Keratinocyte (primary cell): ENCODE measurements at regions not wholly inside any gene's neighbourhood (a gene's known extent, or its start where the extent isn't known, plus 50 kb on each side); places are given as distances from the start of the nearest gene placed in this dataset.

Experiments
- DNase-seq: peaks from one replicate; pipeline ENCODE4 v3.0.0-alpha.2; 2011; ENCODE audit warnings: low read depth, missing footprints, low spot score
- FAIRE-seq: peaks from 2 replicates; lab custom pipeline; 2011; peaks lifted over from hg19 to GRCh38; lab: Jason Lieb, UNC
- H2AFZ ChIP-seq: 2 replicates; pipeline ENCODE4 v1.6.0; 2012; ENCODE audit warnings: low read length, control low read depth, inconsistent platforms; ENCODE audit not compliant: control insufficient read depth
- H3K27ac ChIP-seq: 2 replicates; pipeline ENCODE4 v1.5.1; 2011; ENCODE audit warnings: low read length; ENCODE audit not compliant: control insufficient read depth, insufficient read depth
- H3K27me3 ChIP-seq: 3 replicates; pipeline ENCODE4 v1.6.0; 2011; ENCODE audit warnings: low read length; ENCODE audit not compliant: control insufficient read depth, insufficient read depth; ENCODE audit errors: extremely low read depth
- H3K36me3 ChIP-seq, 2 experiments: 2 replicates in 1 of 2; 3 replicates in 1 of 2; pipeline ENCODE4 v1.5.1; 2011; ENCODE audit warnings: low read length in 2 of 2, mild to moderate bottlenecking in 1 of 2; ENCODE audit not compliant: control insufficient read depth in 2 of 2, insufficient read depth in 2 of 2; ENCODE audit errors: extremely low read depth in 1 of 2
- H3K4me1 ChIP-seq: 3 replicates; pipeline ENCODE4 v1.5.1; 2011; ENCODE audit warnings: low read length; ENCODE audit not compliant: control insufficient read depth, insufficient read depth; ENCODE audit errors: extremely low read depth
- H3K4me2 ChIP-seq: 3 replicates; pipeline ENCODE4 v1.6.0; 2011; ENCODE audit warnings: low read depth, low read length; ENCODE audit not compliant: control insufficient read depth, insufficient read depth; ENCODE audit errors: extremely low read depth
- H3K4me3 ChIP-seq, 3 experiments: fragments of 200-600 bp in 1 of 3; sonication (generic) in 1 of 3; 2 replicates in 2 of 3; 3 replicates in 1 of 3; pipeline ENCODE4 v1.5.1; 2011 to 2016; ENCODE audit warnings: low read length in 3 of 3, mild to moderate bottlenecking in 3 of 3, control low read depth in 2 of 3, inconsistent platforms in 1 of 3, low read depth in 1 of 3, mixed read lengths in 1 of 3, mixed run types in 1 of 3, moderate library complexity in 1 of 3; ENCODE audit not compliant: control insufficient read depth in 2 of 3, insufficient read depth in 2 of 3; ENCODE audit errors: extremely low read depth in 1 of 3
- H3K79me2 ChIP-seq: 2 replicates; pipeline ENCODE4 v1.6.0; 2012; ENCODE audit warnings: low read length; ENCODE audit not compliant: control insufficient read depth, insufficient read depth
- H3K9ac ChIP-seq: 3 replicates; pipeline ENCODE4 v1.6.0; 2011; ENCODE audit warnings: low read length; ENCODE audit not compliant: control insufficient read depth, insufficient read depth; ENCODE audit errors: extremely low read depth
- H3K9me1 ChIP-seq: 3 replicates; pipeline ENCODE4 v1.6.0; 2011; ENCODE audit warnings: low read length; ENCODE audit not compliant: control insufficient read depth, insufficient read depth; ENCODE audit errors: extremely low read depth
- H3K9me3 ChIP-seq: 2 replicates; pipeline ENCODE4 v1.5.1; 2012; ENCODE audit warnings: low read depth, low read length; ENCODE audit not compliant: control insufficient read depth
- H4K20me1 ChIP-seq: 3 replicates; pipeline ENCODE4 v1.6.0; 2011; ENCODE audit warnings: low read length; ENCODE audit not compliant: control insufficient read depth, insufficient read depth; ENCODE audit errors: extremely low read depth
- CTCF ChIP-seq, 3 experiments: IDR thresholded peaks in 1 of 3; conservative IDR thresholded peaks in 1 of 3; optimal IDR thresholded peaks in 1 of 3; 2 replicates in 2 of 3; 3 replicates in 1 of 3; pipeline versions ENCODE3 to v1.5.1; 2011; ENCODE audit warnings: low read length in 3 of 3, mild to moderate bottlenecking in 3 of 3, moderate library complexity in 2 of 3, control low read depth in 1 of 3, inconsistent platforms in 1 of 3; ENCODE audit not compliant: insufficient read depth in 2 of 3; ENCODE audit errors: extremely low read depth in 1 of 3
- EZH2 ChIP-seq: IDR thresholded peaks from one replicate; pipeline ENCODE4 v1.6.1; 2012; ENCODE audit warnings: inconsistent platforms, mild to moderate bottlenecking, low read length, moderate library complexity
- dilution Hi-C: fragments of 300-500 bp; cut with MboI; formaldehyde crosslinking; loops from one replicate; pipeline ENCODE4 v1.7.0; 2020; ENCODE audit warnings: low sequenced_read_pairs; ENCODE audit not compliant: extremely low pct_ligation_motif_present

DNA sequence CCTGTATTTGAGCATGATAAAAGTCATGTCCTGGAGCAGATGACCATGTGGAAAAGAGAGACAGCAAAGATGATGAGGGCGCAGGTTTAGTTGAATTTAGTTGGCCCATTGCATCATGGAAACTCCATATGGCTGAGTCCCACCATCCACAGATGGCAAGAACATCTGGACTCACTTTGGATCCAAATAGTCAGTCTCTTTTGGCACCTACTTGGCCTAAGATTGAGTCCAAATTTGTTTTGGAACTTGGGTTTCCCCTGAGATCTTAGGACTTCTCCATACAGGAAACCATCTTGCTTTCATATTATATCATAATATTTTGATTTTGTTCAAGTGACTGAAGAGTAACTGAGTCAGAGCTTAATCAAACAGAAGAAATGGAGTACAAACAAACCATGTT is 217.5 kb downstream of the DRD1 start:
- no peak overlapping the region for H2AFZ ChIP-seq
- H3K4me3 ChIP-seq = no peak overlapping the region
- H3K4me1 ChIP-seq = no peaks in the 10 kb centered on the region
- no peak for TF ChIP-seq CTCF (optimal IDR thresholded peaks at IDR 0.05 in 1 of 3, IDR thresholded peaks at IDR 0.05 in 1 of 3, conservative IDR thresholded peaks at IDR 0.05 in 1 of 3; ENCODE audit: extremely low read depth in 1 of 3, insufficient read depth in 2 of 3, low read length in 3 of 3)
- no peak for TF ChIP-seq EZH2
- dilution Hi-C loops = no loop called here
- FAIRE-seq = no peak
- no peaks in the 10 kb centered on the region for H3K36me3 ChIP-seq
- no peaks in the 10 kb centered on the region for H3K9me1 ChIP-seq
- H3K9me3 ChIP-seq = no peaks in the 10 kb centered on the region
- no peaks in the 10 kb centered on the region for H4K20me1 ChIP-seq
- H3K27ac ChIP-seq = no peak overlapping the region
- no peaks in the 10 kb centered on the region for H3K79me2 ChIP-seq
- H3K9ac ChIP-seq = no peak overlapping the region
- H3K4me2 ChIP-seq = no peak overlapping the region
- H3K27me3 ChIP-seq = peaks cover 4% of the 10 kb centered on the region
- no peak for DNase-seq

GRCh38 chr5:175223291-175223690 is 220.7 kb downstream of the DRD1 start:
- Histone ChIP-seq H3K9me3 (no peaks in the 10 kb centered on the region), H3K79me2 (no peaks in the 10 kb centered on the region)
- TF ChIP-seq CTCF (optimal IDR thresholded peaks at IDR 0.05 in 1 of 3, IDR thresholded peaks at IDR 0.05 in 1 of 3, conservative IDR thresholded peaks at IDR 0.05 in 1 of 3; ENCODE audit: extremely low read depth in 1 of 3, insufficient read depth in 2 of 3, low read length in 3 of 3) (no peak), EZH2 (no peak)

More at GRCh38 chr5:175223291-175223690, 220.7 kb downstream of the DRD1 start:
- dilution Hi-C loops = no loop called here
- Histone ChIP-seq H3K27ac (no peak overlapping the region), H3K4me3 (no peak overlapping the region), H3K9me1 (no peaks in the 10 kb centered on the region), H2AFZ (no peak overlapping the region), H3K4me2 (no peak overlapping the region), H3K27me3 (peaks cover 4% of the 10 kb centered on the region), H3K36me3 (no peaks in the 10 kb centered on the region), H3K4me1 (no peaks in the 10 kb centered on the region), H3K9ac (no peak overlapping the region), H4K20me1 (no peaks in the 10 kb centered on the region)
- DNase-seq (no peak), FAIRE-seq (no peak)
